ENCODE measurements at regions not wholly inside any gene's neighbourhood (a gene's known extent, or its start where the extent isn't known, plus 50 kb on each side); places are given as distances from the start of the nearest gene placed in this dataset.

- TF ChIP-seq POLR2A (IDR thresholded peaks at IDR 0.05) (no peak), CTCF (IDR thresholded peaks at IDR 0.05) (no peak), EP300 (IDR thresholded peaks at IDR 0.05; ENCODE audit: low read depth) (no peak)
Measured at GRCh38 chr19:29376855-29377354, 148.9 kb upstream of the VSTM2B start.
